ENCODE measurements at regions not wholly inside any gene's neighbourhood (a gene's known extent, or its start where the extent isn't known, plus 50 kb on each side); places are given as distances from the start of the nearest gene placed in this dataset.

- in situ Hi-C loops (cut with MboI; ENCODE audit: low sequenced_read_pairs), result no loop called here
Observed at GRCh38 chr11:38323961-38324761, 1726.1 kb upstream of the RAG2 start.

- in situ Hi-C loops (cut with MboI; ENCODE audit: low sequenced_read_pairs), result no loop called here
Observed at GRCh38 chr11:38315151-38315550, 1717.1 kb upstream of the RAG2 start.

- in situ Hi-C loops (cut with MboI; ENCODE audit: low sequenced_read_pairs), result no loop called here
Observed at GRCh38 chr11:38307455-38307854, 1709.4 kb upstream of the RAG2 start.

- in situ Hi-C loops (cut with MboI; ENCODE audit: low sequenced_read_pairs), result no loop called here
Observed at GRCh38 chr11:38305682-38306081, 1707.6 kb upstream of the RAG2 start.

GRCh38 chr11:38304926-38305325, 1706.9 kb upstream of the RAG2 start:
- in situ Hi-C loops (cut with MboI; ENCODE audit: low sequenced_read_pairs), result no loop called here

- in situ Hi-C loops (cut with MboI; ENCODE audit: low sequenced_read_pairs), result no loop called here
Observed at GRCh38 chr11:38302564-38302963, 1704.5 kb upstream of the RAG2 start.

- in situ Hi-C loops (cut with MboI; ENCODE audit: low sequenced_read_pairs), result no loop called here
Observed at GRCh38 chr11:38300570-38300969, 1702.5 kb upstream of the RAG2 start.

GRCh38 chr11:38296211-38296776, 1698.3 kb upstream of the RAG2 start:
- in situ Hi-C loops (cut with MboI; ENCODE audit: low sequenced_read_pairs), result no loop called here

- in situ Hi-C loops (cut with MboI; ENCODE audit: low sequenced_read_pairs), result no loop called here
Observed at GRCh38 chr11:38282718-38283117, 1684.7 kb upstream of the RAG2 start.

GRCh38 chr11:38278457-38279141, 1680.6 kb upstream of the RAG2 start:
- in situ Hi-C loops (cut with MboI; ENCODE audit: low sequenced_read_pairs), result no loop called here

GRCh38 chr11:38274031-38274430, 1676.0 kb upstream of the RAG2 start:
- in situ Hi-C loops (cut with MboI; ENCODE audit: low sequenced_read_pairs), result no loop called here

GRCh38 chr11:38272376-38272775, 1674.3 kb upstream of the RAG2 start:
- in situ Hi-C loops (cut with MboI; ENCODE audit: low sequenced_read_pairs), result no loop called here

GRCh38 chr11:38266691-38267090, 1668.7 kb upstream of the RAG2 start:
- in situ Hi-C loops (cut with MboI; ENCODE audit: low sequenced_read_pairs), result no loop called here

GRCh38 chr11:38256436-38256835, 1658.4 kb upstream of the RAG2 start:
- in situ Hi-C loops (cut with MboI; ENCODE audit: low sequenced_read_pairs), result no loop called here

GRCh38 chr11:38254913-38255312, 1656.9 kb upstream of the RAG2 start:
- in situ Hi-C loops (cut with MboI; ENCODE audit: low sequenced_read_pairs), result no loop called here

GRCh38 chr11:38252620-38253019, 1654.6 kb upstream of the RAG2 start:
- in situ Hi-C loops (cut with MboI; ENCODE audit: low sequenced_read_pairs), result no loop called here

GRCh38 chr11:38246451-38246850, 1648.4 kb upstream of the RAG2 start:
- in situ Hi-C loops (cut with MboI; ENCODE audit: low sequenced_read_pairs), result no loop called here

- in situ Hi-C loops (cut with MboI; ENCODE audit: low sequenced_read_pairs), result no loop called here
Observed at GRCh38 chr11:38226684-38227083, 1628.6 kb upstream of the RAG2 start.

GRCh38 chr11:38221295-38221694, 1623.3 kb upstream of the RAG2 start:
- in situ Hi-C loops (cut with MboI; ENCODE audit: low sequenced_read_pairs), result no loop called here

GRCh38 chr11:38219636-38220035, 1621.6 kb upstream of the RAG2 start:
- in situ Hi-C loops (cut with MboI; ENCODE audit: low sequenced_read_pairs), result no loop called here

- in situ Hi-C loops (cut with MboI; ENCODE audit: low sequenced_read_pairs), result no loop called here
Observed at GRCh38 chr11:38208951-38209350, 1610.9 kb upstream of the RAG2 start.

- in situ Hi-C loops (cut with MboI; ENCODE audit: low sequenced_read_pairs), result no loop called here
Observed at GRCh38 chr11:38206663-38207062, 1608.6 kb upstream of the RAG2 start.
